HG02885 (cell line): ENCODE measurements at regions not wholly inside any gene's neighbourhood (a gene's known extent, or its start where the extent isn't known, plus 50 kb on each side); places are given as distances from the start of the nearest gene placed in this dataset.

Experiments
- ATAC-seq: cut with Tn5 transposase; IDR thresholded peaks from one replicate; pipeline ENCODE4 v1.9.1; 2021; ENCODE audit warnings: mild to moderate bottlenecking; ENCODE audit not compliant: unreplicated experiment, poor library complexity

DNA sequence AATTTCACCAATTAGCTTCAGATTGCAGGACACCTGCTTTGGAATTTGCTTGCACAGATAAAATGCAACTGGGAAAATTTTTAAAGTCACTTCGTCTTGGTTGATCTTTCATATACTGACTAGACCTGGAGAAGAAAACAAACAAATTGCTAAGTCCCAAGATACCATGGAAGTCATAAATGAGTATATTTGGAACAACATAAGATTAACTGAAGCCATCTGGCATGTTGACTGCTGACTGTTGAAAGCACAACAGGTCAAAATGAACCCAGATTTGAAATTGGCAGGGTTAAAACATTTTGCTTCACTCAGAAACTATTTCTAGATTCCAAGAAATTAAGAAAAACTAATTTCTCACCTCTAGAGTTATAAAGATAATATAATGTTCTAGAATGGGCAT lies 470.7 kb downstream of the LPIN1 start:
- no peak for ATAC-seq

DNA sequence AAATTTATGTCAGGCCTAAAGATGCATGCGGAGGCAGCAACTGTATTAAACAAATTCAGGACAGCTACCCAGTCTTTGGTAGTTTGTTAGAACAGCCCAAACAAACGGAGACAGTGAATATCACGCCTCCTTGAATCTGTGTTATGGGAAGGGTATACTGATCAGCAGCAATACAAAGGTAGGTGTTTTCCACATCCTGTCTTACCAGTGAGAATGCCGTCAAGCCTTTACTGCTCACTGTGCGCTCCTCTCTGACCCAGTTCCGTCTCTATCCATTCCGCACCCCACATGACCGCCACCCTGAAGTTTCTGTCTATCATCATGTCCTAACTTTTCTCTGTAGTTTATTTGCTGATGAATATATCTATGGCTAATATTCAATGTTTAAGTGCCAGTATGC lies 473.3 kb downstream of the LPIN1 start:
- ATAC-seq = no peak

DNA sequence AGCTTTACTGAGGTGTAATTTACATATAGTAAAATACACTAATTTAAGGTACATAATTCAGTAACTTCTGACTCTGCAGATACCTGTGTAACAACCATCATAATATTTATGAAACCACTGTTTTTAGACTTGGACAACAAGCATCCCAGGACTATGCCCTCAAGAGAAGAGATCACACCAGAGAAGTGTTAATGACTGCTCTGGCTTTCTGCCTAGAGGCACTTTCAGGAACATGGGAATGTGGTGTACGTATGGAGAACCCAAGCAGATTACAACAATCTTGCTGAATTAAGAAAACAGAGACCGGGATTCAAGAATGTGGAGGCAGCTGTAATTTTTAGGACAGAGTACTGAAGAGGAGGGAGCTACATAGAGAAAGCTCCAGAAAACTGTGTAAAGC lies 475.2 kb downstream of the LPIN1 start:
- no peak for ATAC-seq

DNA sequence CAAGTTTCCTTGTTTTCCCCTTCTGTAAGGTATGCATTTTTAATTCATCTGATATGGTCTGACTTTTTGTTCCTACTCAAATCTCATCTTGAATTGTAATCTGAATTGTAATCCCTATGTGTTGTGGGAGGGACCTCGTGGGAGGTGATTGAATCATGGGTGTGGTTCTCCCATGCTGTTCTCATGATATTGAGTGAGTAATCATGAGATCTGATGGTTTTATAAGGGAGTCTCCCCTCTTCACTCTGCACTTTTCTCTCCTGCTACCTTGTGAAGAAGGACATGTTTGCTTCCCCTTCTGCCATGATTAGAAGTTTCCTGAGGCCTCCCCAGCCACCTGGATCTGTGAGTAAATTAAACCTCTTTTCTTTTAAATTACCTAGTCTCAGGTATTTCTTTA lies 476.1 kb downstream of the LPIN1 start:
- ATAC-seq = no peak

DNA sequence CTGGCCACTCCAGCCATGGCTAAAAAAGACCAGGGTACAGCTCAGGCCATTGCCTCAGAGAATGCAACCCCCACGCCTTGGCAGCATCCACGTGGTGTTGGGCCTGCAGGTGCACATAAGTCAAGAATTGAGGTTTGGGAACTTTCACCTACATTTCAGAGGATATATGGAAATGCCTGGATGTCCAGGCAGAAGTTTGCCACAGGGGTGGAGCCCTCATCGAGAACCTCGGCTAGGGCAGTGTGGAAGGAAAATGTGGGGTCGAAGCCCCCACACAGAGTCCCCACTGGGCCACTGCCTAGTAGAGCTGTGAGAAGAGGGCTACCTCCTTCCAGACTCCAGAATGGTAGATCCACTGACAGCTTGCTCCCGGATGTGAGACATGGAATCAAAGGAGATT lies 477.3 kb downstream of the LPIN1 start:
- ATAC-seq = no peak

DNA sequence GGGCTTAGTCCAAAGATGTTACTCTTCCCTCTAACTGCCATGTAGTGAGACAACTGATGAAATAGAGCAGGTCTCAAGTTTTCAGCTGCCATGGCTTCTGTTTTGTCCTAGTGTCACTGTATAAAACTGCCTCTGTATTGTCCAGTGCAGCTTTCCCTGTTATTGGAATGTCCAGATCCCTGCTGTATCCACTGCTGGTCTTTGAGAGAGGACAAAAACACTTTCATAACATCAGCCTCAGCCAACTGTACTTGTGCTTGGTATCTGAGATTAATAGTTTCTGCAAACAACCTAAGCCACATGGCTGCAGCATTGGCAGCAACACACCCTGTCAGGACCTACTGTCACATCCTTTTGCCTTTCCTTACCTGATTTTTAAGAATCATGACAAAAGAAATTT lies 480.2 kb downstream of the LPIN1 start:
- no peak for ATAC-seq

DNA sequence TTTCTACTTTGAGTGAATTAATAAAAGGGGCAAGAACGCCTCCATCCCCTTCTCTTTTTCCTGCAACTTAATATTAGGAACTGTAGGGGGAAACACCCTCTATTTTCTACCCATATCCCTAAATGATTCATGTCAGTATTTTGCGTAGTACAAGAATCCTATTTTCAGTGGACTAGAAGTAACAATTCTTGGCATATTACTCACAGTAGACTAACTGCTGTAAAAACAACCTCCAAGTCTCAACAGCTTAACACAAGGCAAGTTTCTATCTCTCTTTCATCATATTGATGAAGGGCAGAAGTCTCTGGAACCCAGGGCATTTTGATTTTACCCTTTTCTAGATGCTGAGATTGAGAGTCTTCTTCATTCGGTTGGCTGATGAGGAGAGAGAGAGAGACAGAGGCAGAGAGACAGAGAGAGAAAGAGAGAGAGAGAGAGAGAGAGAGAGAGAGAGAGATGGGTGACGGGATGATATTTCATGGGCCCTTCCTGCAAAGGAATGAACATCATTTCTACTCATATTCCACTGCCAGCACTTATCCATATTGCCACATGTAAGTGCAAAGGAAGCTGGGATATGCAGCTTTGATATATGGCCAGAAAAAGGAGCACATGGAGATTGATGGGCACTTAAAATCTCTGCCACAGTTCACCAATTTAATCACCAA lies 481.6 kb downstream of the LPIN1 start:
- no peak for ATAC-seq

DNA sequence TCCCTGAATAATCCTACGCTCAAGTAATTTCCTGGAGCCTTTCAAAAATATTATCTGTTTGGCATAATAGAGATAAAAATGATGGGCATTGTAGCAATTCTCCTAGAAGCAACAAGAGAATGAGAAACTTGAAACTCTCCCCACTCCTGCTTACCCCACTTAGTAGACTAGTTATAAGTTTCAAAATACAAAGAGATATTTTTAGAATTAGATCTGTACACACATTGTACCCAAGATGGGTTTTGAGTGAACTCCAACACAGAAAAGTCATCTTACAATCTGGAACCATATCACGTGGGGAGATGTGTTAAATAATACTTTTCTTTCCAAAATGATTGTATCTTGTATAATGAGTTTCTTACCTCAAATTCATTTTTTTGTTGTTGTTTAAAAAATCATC lies 484.9 kb downstream of the LPIN1 start:
- no peak for ATAC-seq

DNA sequence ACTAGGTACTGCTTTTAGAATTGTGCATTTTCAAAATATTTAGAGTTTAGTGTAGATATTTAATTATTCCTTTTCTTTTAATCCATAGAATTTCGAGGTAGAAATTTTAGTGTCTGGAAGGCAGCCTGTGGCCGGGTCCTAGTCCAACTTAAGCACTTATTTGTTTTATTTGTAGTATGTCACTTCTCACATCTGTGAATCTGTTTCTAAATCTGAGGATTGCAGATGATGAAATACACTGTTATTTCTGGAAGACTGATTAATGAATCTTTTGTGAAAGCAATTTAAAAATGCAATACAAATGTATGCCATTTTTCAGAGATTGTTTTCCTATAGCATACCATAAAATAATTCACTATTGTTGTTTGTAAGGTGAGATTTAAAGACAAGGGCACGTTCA lies 483.9 kb upstream of the TRIB2 start:
- ATAC-seq = no peak

DNA sequence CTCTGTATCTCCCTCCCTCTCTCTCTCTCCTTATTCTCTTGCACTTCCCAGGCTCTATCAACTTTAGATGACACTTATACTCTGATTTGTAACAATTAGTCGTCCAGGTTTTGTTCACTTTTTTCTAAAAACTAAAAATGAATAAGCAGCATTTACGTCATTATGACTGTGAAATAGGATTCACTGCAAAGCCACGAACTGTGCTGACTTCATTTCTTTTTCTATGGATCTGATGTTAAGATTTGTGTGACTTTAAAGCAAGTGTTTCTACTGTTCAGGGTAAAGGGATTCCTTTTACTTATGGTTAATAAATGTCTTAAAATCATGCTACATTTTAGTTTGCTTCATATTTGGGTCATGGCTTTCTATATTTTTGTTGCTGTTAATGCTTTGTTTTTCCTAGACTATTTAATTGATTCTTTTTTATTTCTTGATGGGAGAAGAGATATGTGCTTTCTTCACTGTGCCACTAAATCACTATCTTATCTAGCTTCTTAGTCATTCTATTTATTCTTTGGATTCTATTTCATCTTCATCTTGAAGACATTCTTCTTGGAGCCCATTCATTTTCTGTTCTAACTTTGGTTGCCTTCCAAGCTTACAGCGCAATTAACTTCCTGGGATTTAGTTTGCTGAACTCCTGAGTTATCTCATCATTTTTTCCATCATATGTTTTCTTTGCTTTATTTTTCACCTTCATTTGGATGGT lies 480.4 kb upstream of the TRIB2 start:
- no peak for ATAC-seq

DNA sequence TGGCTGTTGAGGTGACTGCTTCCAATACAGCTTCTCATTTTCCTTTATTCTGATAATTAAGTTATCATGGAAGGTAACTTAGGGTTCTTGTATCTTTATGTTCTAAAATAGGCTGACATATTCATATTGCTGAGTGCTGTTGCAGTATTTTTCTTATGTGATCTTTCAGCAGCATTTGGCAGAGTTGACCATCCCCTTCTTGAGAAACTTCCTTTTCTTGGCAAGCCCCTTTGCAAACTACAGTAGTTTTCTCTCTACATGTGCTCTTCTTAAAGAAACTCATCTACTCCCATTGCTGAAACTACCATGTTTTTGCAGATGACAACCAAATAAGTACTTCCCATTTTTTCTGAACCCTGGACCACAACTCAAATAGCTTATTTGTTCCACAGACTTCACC lies 476.5 kb upstream of the TRIB2 start:
- ATAC-seq = no peak

DNA sequence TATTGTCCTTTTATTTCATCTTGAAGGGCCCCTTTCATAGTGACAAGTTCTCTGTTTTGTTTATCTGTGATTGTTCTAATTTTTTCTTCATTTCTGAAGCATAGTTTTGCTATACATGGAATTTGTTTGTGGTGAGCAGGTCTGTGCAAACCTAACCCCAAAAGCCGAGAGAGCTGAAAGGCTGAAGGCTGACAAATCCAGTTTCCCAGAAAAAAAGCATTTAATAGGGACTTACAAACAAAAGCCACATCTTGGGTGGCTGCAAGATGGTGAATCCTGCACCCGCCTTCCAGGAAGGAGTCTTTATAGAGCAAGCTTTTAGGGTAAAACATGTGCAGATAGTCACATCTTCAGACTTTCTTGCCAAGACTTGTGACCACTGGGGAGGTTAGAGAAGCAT lies 473.4 kb upstream of the TRIB2 start:
- no peak for ATAC-seq

DNA sequence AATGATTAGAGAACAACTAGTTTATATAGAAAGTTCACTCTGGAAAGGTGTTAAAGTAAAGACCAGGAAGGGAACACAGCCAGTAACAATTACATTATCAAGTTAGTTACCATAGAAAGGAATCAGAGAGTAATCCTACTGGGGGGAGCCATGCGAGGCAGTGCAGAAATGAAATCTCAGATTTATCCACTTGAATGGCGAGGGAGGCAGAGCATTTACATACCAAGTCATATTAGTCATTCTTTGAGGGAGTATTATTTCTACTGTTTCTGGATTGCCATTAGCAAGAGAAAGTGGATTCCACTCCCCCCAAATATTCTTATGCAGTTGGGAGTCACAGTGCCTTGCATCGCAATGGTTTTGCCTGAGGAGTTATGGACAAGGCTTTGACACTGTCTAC lies 472.7 kb upstream of the TRIB2 start:
- no peak for ATAC-seq

DNA sequence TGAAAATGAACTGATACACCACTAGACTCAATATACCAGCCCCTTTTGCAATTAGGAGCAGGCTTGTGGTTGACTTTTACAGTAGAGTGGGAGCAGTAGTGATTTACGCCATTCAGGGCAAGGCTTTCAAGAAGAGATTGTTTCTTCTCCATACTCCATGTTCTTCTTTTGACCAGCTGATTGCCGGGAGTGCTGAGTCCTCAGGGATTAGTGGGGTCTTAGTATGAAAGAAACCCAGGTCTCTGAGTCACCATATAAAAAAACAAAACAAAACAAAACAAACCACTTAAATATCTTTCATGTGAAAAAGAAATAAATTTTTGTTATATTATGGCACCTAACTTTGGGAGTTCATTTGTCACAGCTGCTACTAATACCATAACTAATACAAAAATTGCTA lies 465.6 kb upstream of the TRIB2 start:
- ATAC-seq = no peak

DNA sequence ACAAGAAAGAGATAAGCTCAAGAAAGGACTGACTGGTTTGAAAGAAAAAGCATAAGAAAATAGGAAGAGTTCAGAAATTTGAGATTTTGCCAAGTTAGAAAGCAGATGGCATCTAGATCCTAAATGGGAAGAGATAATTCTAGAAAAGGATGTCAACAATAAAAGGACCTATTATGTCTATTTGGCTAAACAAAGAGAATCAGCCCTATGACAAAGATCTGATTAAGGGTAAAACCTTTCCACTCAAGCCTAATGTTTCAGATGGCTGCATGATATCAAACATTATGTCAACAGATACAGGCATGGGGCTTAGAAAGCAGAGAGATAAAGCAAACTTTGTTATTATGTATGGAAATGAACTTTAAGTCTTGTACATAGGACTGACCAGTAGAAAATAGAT lies 465.0 kb upstream of the TRIB2 start:
- no peak for ATAC-seq

DNA sequence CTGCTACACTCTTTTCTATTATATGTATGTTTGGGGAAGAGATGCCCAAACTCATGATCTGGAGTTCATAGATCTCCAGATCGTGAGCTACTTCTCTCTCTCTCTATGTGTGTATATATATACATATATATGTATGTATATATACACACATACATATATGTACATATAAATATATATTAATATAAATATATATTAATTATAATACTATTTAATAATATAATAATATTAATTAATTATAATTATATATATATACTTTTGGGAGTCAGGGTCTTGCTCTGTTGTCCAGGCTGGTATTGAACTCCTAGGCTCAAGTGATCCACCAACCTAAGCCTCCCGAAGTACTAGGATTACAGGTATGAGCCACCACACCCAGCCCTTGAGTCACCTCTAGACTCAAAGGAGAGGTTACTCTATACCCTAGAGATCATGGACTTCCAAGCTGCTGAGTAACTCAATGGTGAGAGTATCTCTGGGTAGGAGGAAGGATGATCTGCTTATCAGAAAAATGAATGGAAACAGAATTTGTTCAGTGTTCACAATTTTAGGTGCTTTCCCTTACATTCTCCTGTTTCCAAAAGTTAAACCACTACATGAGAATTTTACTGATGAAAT lies 463.5 kb upstream of the TRIB2 start:
- ATAC-seq = no peak

DNA sequence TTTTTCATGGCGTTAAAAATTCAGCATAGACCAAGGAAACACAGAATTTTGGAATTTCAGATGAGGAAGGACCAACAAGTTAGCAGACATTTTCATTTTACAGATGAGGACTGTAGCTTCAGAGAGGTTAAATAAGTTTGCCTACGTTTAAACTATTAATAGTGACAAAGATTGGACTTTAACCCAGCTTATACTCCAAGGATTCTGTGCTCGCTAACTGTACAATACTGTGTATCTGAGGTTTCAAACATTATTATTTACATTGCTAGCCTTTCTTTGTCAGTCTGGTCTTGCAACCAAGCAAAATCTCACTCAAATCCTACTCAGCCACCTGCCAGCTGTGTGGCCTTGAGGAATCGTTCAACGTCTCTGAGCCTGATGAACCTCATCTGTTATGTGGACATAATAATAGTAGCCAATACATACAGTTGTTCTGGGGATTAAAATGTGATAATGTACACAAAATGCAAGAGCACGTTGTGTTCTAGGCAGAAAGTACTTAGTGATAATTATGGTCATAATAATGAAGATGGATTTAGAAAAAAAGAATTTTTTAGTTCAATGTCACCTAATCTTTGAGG lies 462.4 kb upstream of the TRIB2 start:
- no peak for ATAC-seq

DNA sequence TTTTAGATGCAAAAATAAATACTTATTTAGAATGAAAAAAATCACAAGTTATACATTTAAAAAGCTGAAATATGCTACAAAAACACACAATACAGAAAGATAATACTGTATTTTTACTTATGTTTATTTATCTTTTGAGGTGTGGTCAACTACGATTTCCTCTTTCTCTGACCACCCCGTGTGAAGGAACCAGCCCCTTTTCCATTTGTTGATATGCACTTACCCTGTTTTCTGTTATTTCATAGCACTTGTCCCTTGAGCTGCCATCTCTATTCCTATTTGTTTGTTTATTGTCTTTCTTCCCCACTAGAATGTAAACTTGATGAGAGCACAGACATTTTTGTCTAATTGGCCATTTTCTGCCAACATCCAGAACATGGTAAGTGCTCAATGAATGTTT lies 460.5 kb upstream of the TRIB2 start:
- ATAC-seq = no peak

DNA sequence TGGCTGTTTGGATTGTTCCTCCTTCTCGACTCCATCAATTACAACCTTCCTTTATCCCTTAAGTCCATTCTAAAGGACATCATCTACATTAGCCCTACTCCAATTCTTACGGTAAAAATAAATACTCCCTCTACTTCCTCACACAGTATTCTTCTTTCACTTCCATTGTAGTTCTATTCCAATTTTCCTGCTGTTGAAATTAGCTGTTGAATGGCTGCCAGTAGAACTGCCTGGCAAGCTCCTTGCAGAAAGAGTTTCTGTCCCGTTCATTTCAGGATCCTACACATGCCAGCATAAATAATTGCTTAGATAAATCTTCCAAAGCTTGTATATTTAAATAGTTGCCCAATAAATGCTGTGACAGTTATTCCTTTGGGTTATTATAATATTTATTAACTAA lies 459.3 kb upstream of the TRIB2 start:
- ATAC-seq = no peak

DNA sequence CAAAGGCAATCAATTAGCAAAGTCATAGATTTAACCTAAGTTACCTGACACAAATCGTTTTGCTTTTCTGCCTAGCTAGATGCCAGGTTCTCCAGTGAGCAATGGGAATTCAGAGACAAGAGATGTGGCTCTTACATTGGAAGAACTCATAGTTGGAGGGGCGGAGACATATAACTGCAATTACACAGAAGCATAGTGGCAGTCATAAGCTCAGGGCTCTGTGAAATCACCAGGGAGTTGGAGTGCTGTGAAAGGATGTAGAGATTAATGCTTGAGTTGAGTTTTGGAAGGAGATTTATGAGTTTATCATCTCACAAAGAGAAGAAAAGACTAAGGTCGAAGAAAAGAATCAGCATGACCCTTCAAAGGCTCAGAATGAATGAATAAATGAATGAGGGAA lies 457.2 kb upstream of the TRIB2 start:
- no peak for ATAC-seq

DNA sequence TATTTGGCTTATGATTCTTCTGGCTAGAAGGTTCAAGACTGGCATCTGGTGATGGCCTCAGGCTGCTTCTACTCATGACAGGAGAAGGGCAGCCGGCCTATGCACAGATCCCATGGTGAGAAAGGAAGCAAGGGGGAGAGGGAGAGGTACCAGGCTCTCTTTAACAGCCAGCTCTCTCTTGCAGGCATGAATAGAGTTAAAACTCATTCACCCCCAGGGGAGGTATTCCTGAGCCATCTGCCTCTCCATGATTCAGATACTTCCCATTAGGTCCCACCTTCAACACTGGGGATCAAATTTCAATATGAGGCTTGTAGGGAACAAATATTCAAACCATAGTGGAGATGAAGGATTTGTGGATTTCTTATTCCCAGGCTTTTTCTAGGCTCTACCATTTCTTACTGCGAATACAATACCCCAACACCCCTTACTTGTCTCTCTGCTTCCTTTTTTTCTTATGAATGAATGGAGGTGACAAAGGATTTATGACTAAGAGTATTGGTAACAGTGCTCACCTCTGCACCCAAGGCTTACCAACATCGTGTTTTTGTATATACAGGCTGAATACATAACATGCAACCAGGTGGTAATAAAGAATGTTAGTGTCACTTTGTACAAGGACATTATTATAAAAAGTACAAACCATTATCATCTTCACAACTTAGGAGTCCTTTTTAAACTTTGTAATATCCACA lies 454.6 kb upstream of the TRIB2 start:
- ATAC-seq = no peak
